ENCODE measurements at regions not wholly inside any gene's neighbourhood (a gene's known extent, or its start where the extent isn't known, plus 50 kb on each side); places are given as distances from the start of the nearest gene placed in this dataset.

GRCh38 chr3:30343067-30343831 lies 263.2 kb upstream of the TGFBR2 start:
- TF ChIP-seq ZFX (IDR thresholded peaks at IDR 0.05) = no peak
- TF ChIP-seq, protein P1, sequence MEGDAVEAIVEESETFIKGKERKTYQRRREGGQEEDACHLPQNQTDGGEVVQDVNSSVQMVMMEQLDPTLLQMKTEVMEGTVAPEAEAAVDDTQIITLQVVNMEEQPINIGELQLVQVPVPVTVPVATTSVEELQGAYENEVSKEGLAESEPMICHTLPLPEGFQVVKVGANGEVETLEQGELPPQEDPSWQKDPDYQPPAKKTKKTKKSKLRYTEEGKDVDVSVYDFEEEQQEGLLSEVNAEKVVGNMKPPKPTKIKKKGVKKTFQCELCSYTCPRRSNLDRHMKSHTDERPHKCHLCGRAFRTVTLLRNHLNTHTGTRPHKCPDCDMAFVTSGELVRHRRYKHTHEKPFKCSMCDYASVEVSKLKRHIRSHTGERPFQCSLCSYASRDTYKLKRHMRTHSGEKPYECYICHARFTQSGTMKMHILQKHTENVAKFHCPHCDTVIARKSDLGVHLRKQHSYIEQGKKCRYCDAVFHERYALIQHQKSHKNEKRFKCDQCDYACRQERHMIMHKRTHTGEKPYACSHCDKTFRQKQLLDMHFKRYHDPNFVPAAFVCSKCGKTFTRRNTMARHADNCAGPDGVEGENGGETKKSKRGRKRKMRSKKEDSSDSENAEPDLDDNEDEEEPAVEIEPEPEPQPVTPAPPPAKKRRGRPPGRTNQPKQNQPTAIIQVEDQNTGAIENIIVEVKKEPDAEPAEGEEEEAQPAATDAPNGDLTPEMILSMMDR (conservative IDR thresholded peaks at IDR 0.05) = no peak
